HCT116 (cell line): ENCODE measurements at regions not wholly inside any gene's neighbourhood (a gene's known extent, or its start where the extent isn't known, plus 50 kb on each side); places are given as distances from the start of the nearest gene placed in this dataset.

ENCODE experiments used
- ATAC-seq: fragments of 200-7000 bp; cut with Tn5 transposase; 2 replicates; pipeline ENCODE4 v1.9.1; 2020; ENCODE audit warnings: mild to moderate bottlenecking, moderate library complexity
- BruUV-seq: library from RNA; stranded (reverse); fragments of 400-500 nt; replicated peaks from 2 replicates; lab custom pipeline; 2021; lab: Mats Ljungman, UMichigan
- CTCF ChIA-PET: fragments of 300-600 bp; sonication (Branson Sonifier 250); formaldehyde crosslinking; loops from one replicate; lab custom pipeline; 2021; ENCODE audit warnings: antibody characterized with exemption; lab: Charles Lee
- POLR2A ChIA-PET: fragments of 300-600, 350-600 bp; sonication (Branson Sonifier 250); formaldehyde crosslinking; loops from one replicate; lab custom pipeline; 2021; ENCODE audit warnings: antibody characterized with exemption; lab: Charles Lee
- RAD21 ChIA-PET, 2 experiments: fragments of 300-600 bp; sonication (Branson Sonifier 250); formaldehyde crosslinking; loops; one replicate each; lab custom pipeline; 2023; ENCODE audit warnings: low total read pairs in 2 of 2; ENCODE audit not compliant: uncharacterized antibody in 2 of 2, unreplicated experiment in 2 of 2, low non-redundant PET in 1 of 2; lab: Charles Lee
- DNase-seq: peaks from one replicate; pipeline ENCODE4 v3.0.0-alpha.2; 2010; ENCODE audit warnings: low read depth, low spot score
- H2AFZ ChIP-seq: fragments of 200-600 bp; shearing (Covaris generic), sonication (generic); 2 replicates; pipeline ENCODE4 v1.6.1; 2017; ENCODE audit warnings: low read depth, mixed run types, mixed read lengths, antibody characterized with exemption, low read length; ENCODE audit not compliant: poor library complexity, severe bottlenecking
- H3K27ac ChIP-seq: 2 replicates; pipeline ENCODE4 v1.5.1; 2012; ENCODE audit warnings: low read depth, low read length
- H3K27me3 ChIP-seq: fragments of 200-600 bp; sonication (generic); 2 replicates; pipeline ENCODE4 v1.6.1; 2016; ENCODE audit warnings: mixed run types, low read length, mixed read lengths; ENCODE audit not compliant: insufficient read depth
- H3K36me3 ChIP-seq, 2 experiments: fragments of 200-500 bp in 1 of 2; fragments of 200-600 bp in 1 of 2; sonication (Bioruptor generic) in 1 of 2; sonication (generic) in 1 of 2; 2 replicates each; pipeline versions ENCODE4 v1.5.1 to v1.6.1; 2014 to 2016; ENCODE audit warnings: low read length in 2 of 2, inconsistent platforms in 1 of 2, mixed read lengths in 1 of 2, mixed run types in 1 of 2; ENCODE audit not compliant: insufficient read depth in 2 of 2, control insufficient read depth in 1 of 2
- H3K4me1 ChIP-seq, 2 experiments: fragments of 200-600 bp in 1 of 2; sonication (generic) in 1 of 2; 2 replicates each; pipeline versions ENCODE4 v1.5.1 to v1.6.1; 2012 to 2017; ENCODE audit warnings: low read length in 2 of 2, inconsistent platforms in 1 of 2, mild to moderate bottlenecking in 1 of 2, mixed read lengths in 1 of 2, mixed run types in 1 of 2, moderate library complexity in 1 of 2; ENCODE audit not compliant: insufficient read depth in 2 of 2, control insufficient read depth in 1 of 2
- H3K4me2 ChIP-seq: fragments of 200-600 bp; sonication (generic); 2 replicates; pipeline ENCODE4 v1.6.1; 2017; ENCODE audit warnings: mixed run types, low read length, mixed read lengths
- H3K4me3 ChIP-seq, 2 experiments: fragments of 200-600 bp in 1 of 2; sonication (generic) in 1 of 2; replicated peaks in 1 of 2; 2 replicates each; pipeline ENCODE4 v1.5.1; 2011 to 2016; ENCODE audit warnings: low read length in 2 of 2, control low read depth in 1 of 2, low read depth in 1 of 2, mild to moderate bottlenecking in 1 of 2, mixed read lengths in 1 of 2, mixed run types in 1 of 2
- H3K79me2 ChIP-seq: fragments of 200-600 bp; sonication (generic); 2 replicates; pipeline ENCODE4 v1.6.1; 2017; ENCODE audit warnings: mild to moderate bottlenecking, mixed run types, low read length, moderate library complexity, mixed read lengths; ENCODE audit not compliant: insufficient read depth
- H3K9ac ChIP-seq: fragments of 200-600 bp; sonication (generic); 2 replicates; pipeline ENCODE4 v1.6.1; 2016; ENCODE audit warnings: low read length, mixed read lengths
- H3K9me2 ChIP-seq: fragments of 200-600 bp; sonication (generic), shearing (Covaris generic); 2 replicates; pipeline ENCODE4 v1.6.1; 2017; ENCODE audit warnings: mixed run types, mild to moderate bottlenecking, moderate library complexity; ENCODE audit not compliant: insufficient read depth
- H3K9me3 ChIP-seq, 2 experiments: fragments of 200-500 bp in 1 of 2; fragments of 200-600 bp in 1 of 2; sonication (Bioruptor generic) in 1 of 2; sonication (generic) in 1 of 2; 2 replicates each; pipeline ENCODE4 v1.6.1; 2014 to 2017; ENCODE audit warnings: low read length in 2 of 2, mixed read lengths in 2 of 2, inconsistent platforms in 1 of 2, low read depth in 1 of 2, mild to moderate bottlenecking in 1 of 2, mixed run types in 1 of 2, moderate library complexity in 1 of 2; ENCODE audit not compliant: control insufficient read depth in 1 of 2, insufficient read depth in 1 of 2
- H4K20me1 ChIP-seq: fragments of 200-600 bp; sonication (generic), shearing (Covaris generic); 2 replicates; pipeline ENCODE4 v1.6.1; 2017; ENCODE audit warnings: mixed run types, mild to moderate bottlenecking, moderate library complexity; ENCODE audit not compliant: insufficient read depth
- CEBPB ChIP-seq: IDR thresholded peaks from 2 replicates; pipeline ENCODE4 v1.6.1; 2012; ENCODE audit warnings: low read depth
- EGR1 ChIP-seq: IDR thresholded peaks from 2 replicates; pipeline ENCODE4 v1.6.1; 2012; ENCODE audit warnings: low read depth
- ELF1 ChIP-seq: IDR thresholded peaks from 2 replicates; pipeline ENCODE4 v1.6.1; 2012; ENCODE audit warnings: low read depth, borderline replicate concordance
- EZH2 ChIP-seq: fragments of 200-600 bp; sonication (generic); IDR thresholded peaks from 2 replicates; pipeline ENCODE4 v1.6.1; 2017; ENCODE audit warnings: antibody characterized with exemption, mixed run types
- EZH2phosphoT487 ChIP-seq: fragments of 200-600 bp; IDR thresholded peaks from 2 replicates; pipeline ENCODE4 v1.6.1; 2018; ENCODE audit warnings: antibody characterized with exemption, borderline replicate concordance
- JUND ChIP-seq: IDR thresholded peaks from 2 replicates; pipeline ENCODE4 v1.6.1; 2012
- POLR2A ChIP-seq: IDR thresholded peaks from 2 replicates; pipeline ENCODE4 v1.7.0; 2011; ENCODE audit warnings: borderline replicate concordance; ENCODE audit not compliant: insufficient read depth, insufficient read length; ENCODE audit errors: extremely low read depth
- POLR2AphosphoS5 ChIP-seq: IDR thresholded peaks from 2 replicates; pipeline ENCODE4 v1.6.1; 2011; ENCODE audit warnings: mild to moderate bottlenecking, low read depth, low read length, moderate library complexity
- RAD21 ChIP-seq: IDR thresholded peaks from 2 replicates; pipeline ENCODE4 v1.6.1; 2012; ENCODE audit warnings: low read depth, mild to moderate bottlenecking
- SIN3A ChIP-seq: IDR thresholded peaks from 2 replicates; pipeline ENCODE4 v1.6.1; 2012; ENCODE audit warnings: low read depth
- SP1 ChIP-seq: IDR thresholded peaks from 2 replicates; pipeline ENCODE4 v1.6.1; 2012; ENCODE audit warnings: low read depth
- SRF ChIP-seq: IDR thresholded peaks from 2 replicates; pipeline ENCODE4 v1.6.1; 2012; ENCODE audit warnings: low read depth
- TCF7L2 ChIP-seq: IDR thresholded peaks from 2 replicates; pipeline ENCODE4 v1.7.0; 2011; ENCODE audit warnings: borderline replicate concordance, inconsistent platforms; ENCODE audit not compliant: insufficient read depth, insufficient read length; ENCODE audit errors: extremely low read depth
- ZFX ChIP-seq: fragments of 450-650 bp; IDR thresholded peaks from 2 replicates; pipeline ENCODE4 v1.6.1; 2017
- ZNF274 ChIP-seq: fragments of 200-500 bp; sonication (Bioruptor generic); IDR thresholded peaks from 2 replicates; pipeline ENCODE4 v1.6.1; 2014; ENCODE audit warnings: mild to moderate bottlenecking, low read depth, low read length, inconsistent platforms
- intact Hi-C: fragments of 100-400 bp; cut with micrococcal nuclease; formaldehyde crosslinking; loops from 2 replicates; pipeline ENCODE4 v1.10.0; 2022
- TF ChIP-seq, protein P1 (sequence below), 3 experiments: fragments of 200-600 bp in 1 of 3; sonication (generic) in 1 of 3; IDR thresholded peaks in 2 of 3; conservative IDR thresholded peaks in 1 of 3; 2 replicates each; pipeline ENCODE4 v1.5.1; 2012 to 2017; ENCODE audit warnings: low read depth in 2 of 3, low read length in 2 of 3, antibody characterized with exemption in 1 of 3, borderline replicate concordance in 1 of 3, control low read depth in 1 of 3, mild to moderate bottlenecking in 1 of 3, mixed read lengths in 1 of 3, mixed run types in 1 of 3, moderate library complexity in 1 of 3; ENCODE audit not compliant: insufficient read depth in 1 of 3
- TF ChIP-seq, protein P2 (sequence below): IDR thresholded peaks from 2 replicates; pipeline ENCODE4 v1.6.1; 2012
- TF ChIP-seq, protein P3 (sequence below): IDR thresholded peaks from 2 replicates; pipeline ENCODE4 v1.6.1; 2012

DNA sequence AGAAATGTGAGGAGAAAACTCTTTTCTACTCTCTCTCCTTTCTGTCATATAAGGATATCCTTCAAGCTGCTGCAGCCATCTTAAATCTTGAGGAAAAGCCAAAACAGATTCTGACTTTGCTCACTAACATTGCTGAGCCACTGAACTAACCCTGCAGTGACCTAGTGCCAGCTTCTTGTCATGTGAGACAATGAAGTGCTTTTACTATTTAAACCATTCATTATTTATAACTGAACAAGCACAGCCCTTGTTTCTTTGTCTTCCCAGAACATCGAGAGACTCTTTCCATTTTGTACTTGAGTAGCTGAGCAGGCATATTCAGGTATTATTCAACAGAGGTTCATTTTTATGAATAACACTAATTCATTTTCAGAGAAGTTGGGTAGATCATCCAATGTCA lies 455.0 kb upstream of the TMPO start (continued):
- TF ChIP-seq TCF7L2 (no peak), EZH2phosphoT487 (no peak), EGR1 (no peak), SIN3A (no peak), JUND (no peak), SRF (no peak), ZNF274 (no peak)

DNA sequence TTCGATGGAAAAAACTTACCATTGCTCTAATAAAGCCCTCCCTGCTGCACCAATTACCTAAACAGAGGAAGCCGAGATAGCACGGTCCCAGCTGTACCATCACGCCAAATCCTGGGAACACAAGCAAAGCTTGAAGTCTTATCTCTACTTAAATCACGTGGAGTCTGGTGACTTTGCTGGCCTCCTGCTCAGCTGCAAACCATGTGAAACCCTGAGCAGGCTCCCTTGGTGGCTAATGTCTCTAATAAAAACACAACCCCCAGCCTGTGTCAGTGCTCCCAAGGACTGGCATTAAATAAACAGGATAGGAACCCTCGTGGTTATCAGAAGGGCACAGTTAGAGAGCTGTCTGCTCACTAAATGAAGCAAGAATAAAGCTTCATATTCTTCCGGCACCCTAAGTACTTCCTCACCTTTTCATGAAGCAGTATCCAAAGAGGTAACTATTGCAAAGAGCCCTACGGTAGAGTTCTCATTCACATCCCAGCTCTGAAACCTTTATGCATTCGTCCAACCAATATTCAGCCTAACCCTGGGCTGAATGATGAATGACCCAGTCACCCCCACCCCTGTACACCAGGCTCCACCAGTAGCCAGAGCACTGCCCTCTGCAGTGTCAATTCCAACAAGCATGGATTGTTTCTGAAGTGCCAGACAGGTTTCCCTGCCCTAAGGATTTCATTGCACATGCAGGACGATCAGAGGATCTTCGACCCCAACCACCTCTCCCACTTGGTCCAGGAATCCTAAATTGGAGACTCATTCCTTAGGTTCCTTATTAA lies 452.7 kb upstream of the TMPO start:
- RAD21 ChIA-PET = no interaction called here

DNA sequence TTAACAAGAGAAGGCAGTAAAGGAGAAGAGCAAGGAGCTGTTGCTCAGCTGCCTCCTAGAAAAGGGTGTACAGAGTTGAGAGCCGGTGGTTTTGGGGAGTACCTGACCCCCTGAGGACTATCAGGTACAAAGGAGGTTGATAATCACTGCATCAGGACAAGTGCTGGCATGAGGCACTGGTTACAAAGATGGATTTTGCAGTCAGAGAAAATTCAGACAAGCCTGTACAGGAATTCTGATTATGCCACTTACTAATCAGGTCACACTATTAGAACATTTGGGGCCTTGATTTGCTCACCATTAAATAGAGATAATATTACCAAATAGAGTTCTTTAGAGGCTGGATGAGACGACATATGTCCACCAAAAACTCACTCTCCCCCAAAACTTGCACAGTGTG lies 450.9 kb upstream of the TMPO start:
- Histone ChIP-seq H4K20me1 (no peaks in the 10 kb centered on the region), H2AFZ (no peak overlapping the region), H3K27me3 (peaks cover 21% of the 10 kb centered on the region), H3K4me3 (no peak overlapping the region), H3K9me3 (no peaks in the 10 kb centered on the region), H3K4me2 (no peak overlapping the region), H3K36me3 (no peaks in the 10 kb centered on the region), H3K4me1 (no peaks in the 10 kb centered on the region), H3K9ac (no peak overlapping the region), H3K79me2 (no peaks in the 10 kb centered on the region), H3K9me2 (no peaks in the 10 kb centered on the region), H3K27ac (no peak overlapping the region)
- TF ChIP-seq, protein P1, sequence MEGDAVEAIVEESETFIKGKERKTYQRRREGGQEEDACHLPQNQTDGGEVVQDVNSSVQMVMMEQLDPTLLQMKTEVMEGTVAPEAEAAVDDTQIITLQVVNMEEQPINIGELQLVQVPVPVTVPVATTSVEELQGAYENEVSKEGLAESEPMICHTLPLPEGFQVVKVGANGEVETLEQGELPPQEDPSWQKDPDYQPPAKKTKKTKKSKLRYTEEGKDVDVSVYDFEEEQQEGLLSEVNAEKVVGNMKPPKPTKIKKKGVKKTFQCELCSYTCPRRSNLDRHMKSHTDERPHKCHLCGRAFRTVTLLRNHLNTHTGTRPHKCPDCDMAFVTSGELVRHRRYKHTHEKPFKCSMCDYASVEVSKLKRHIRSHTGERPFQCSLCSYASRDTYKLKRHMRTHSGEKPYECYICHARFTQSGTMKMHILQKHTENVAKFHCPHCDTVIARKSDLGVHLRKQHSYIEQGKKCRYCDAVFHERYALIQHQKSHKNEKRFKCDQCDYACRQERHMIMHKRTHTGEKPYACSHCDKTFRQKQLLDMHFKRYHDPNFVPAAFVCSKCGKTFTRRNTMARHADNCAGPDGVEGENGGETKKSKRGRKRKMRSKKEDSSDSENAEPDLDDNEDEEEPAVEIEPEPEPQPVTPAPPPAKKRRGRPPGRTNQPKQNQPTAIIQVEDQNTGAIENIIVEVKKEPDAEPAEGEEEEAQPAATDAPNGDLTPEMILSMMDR (IDR thresholded peaks at IDR 0.05 in 2 of 3, conservative IDR thresholded peaks at IDR 0.05 in 1 of 3; ENCODE audit: borderline replicate concordance in 1 of 3, insufficient read depth in 1 of 3, low read depth in 2 of 3, low read length in 2 of 3) = no peak
- TF ChIP-seq CEBPB = no peak
- TF ChIP-seq, protein P2, sequence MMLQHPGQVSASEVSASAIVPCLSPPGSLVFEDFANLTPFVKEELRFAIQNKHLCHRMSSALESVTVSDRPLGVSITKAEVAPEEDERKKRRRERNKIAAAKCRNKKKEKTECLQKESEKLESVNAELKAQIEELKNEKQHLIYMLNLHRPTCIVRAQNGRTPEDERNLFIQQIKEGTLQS = no peak
- TF ChIP-seq EZH2 = no peak
- TF ChIP-seq, protein P3, sequence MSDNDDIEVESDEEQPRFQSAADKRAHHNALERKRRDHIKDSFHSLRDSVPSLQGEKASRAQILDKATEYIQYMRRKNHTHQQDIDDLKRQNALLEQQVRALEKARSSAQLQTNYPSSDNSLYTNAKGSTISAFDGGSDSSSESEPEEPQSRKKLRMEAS = no peak
- no peak for TF ChIP-seq EGR1
- no peak for TF ChIP-seq POLR2AphosphoS5
- TF ChIP-seq POLR2A = no peak
- TF ChIP-seq RAD21 = no peak
- TF ChIP-seq ELF1 = no peak
- no peak for TF ChIP-seq ZFX
- TF ChIP-seq SP1 = no peak
- ATAC-seq = no peak
- no peak for DNase-seq
- ChIA-PET CTCF (no interaction called here), POLR2A (no interaction called here), RAD21 (no interaction called here)
- intact Hi-C loops = no loop called here
- no TSS peak for BruUV-seq

More for the DNA sequence above, 452.7 kb upstream of the TMPO start:
- Histone ChIP-seq H3K9me3 (no peaks in the 10 kb centered on the region), H3K9ac (no peak overlapping the region), H3K4me2 (no peak overlapping the region), H2AFZ (no peak overlapping the region), H3K27ac (no peak overlapping the region), H3K79me2 (no peaks in the 10 kb centered on the region), H3K36me3 (no peaks in the 10 kb centered on the region), H3K4me1 (no peaks in the 10 kb centered on the region), H3K4me3 (no peak overlapping the region), H3K9me2 (no peaks in the 10 kb centered on the region), H3K27me3 (peaks cover 10% of the 10 kb centered on the region), H4K20me1 (no peaks in the 10 kb centered on the region)
- DNase-seq = no peak
- intact Hi-C loops = no loop called here
- POLR2A ChIA-PET = no interaction called here
- BruUV-seq = no TSS peak
- TF ChIP-seq ZFX (no peak), EZH2 (no peak)
- ATAC-seq = no peak
- CTCF ChIA-PET = no interaction called here
